ENCODE measurements at regions not wholly inside any gene's neighbourhood (a gene's known extent, or its start where the extent isn't known, plus 50 kb on each side); places are given as distances from the start of the nearest gene placed in this dataset.

DNA sequence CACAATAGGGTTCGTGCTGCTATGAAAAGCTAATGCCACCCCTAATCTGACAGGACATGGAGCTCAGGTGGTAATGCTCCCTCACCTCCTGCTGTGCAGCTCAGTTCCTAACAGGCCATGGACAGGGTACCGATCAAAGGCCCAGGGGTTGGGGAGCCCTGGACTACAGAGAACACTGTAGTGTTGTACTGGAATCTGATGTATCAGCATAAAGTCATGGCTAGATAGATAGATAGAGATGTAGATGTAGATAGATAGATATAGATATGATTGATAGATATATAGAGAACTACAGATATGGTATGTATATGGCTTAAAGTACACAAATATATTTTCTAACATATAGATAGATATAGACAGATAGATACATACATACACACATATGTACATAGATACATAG is 112.3 kb upstream of the MPPED2 start:
- Histone ChIP-seq H3K9me3 (no peaks in the 10 kb centered on the region), H3K9ac (no peak overlapping the region), H3K27me3 (ENCODE audit: insufficient read depth) (no peaks in the 10 kb centered on the region), H3K27ac (ENCODE audit: low read depth in 2 of 2, low read length in 1 of 2) (no peak overlapping the region), H3K9me2 (no peaks in the 10 kb centered on the region), H4K20me1 (ENCODE audit: insufficient read depth) (no peaks in the 10 kb centered on the region), H3F3A (replicated peaks; ENCODE audit: insufficient read depth) (no peaks in the 10 kb centered on the region), H3K36me3 (replicated peaks in 1 of 2; ENCODE audit: control insufficient read depth in 1 of 2, insufficient read depth in 2 of 2, low read length in 1 of 2) (no peaks in the 10 kb centered on the region), H3K4me2 (no peak overlapping the region), H3K4me1 (ENCODE audit: control insufficient read depth in 1 of 2, insufficient read depth in 2 of 2, low read depth in 1 of 2, low read length in 1 of 2) (peaks cover 0 to 2% of the 10 kb centered on the region in 2 experiments; a peak in 1 of 4 replicates), H3K79me2 (ENCODE audit: insufficient read depth) (no peaks in the 10 kb centered on the region), H3K4me3 (ENCODE audit: low read depth in 2 of 2, low read length in 1 of 2) (no peak overlapping the region), H2AFZ (ENCODE audit: low read depth) (no peak overlapping the region)
- CTCF ChIA-PET, result no interaction called here
- no peak for DNase-seq
- WGBS (ENCODE audit: low lambda C conversion rate), result 31% methylated on average over 1 of the region's 2 CpGs
- TF ChIP-seq FOSL2 (IDR thresholded peaks at IDR 0.05; ENCODE audit: borderline replicate concordance, low read depth) (no peak), MXI1 (IDR thresholded peaks at IDR 0.05; ENCODE audit: low read depth, low read length) (no peak), JUND (IDR thresholded peaks at IDR 0.05) (no peak), GABPA (IDR thresholded peaks at IDR 0.05; ENCODE audit: low read depth) (no peak), GATA2 (CRISPR knock-in tag; IDR thresholded peaks at IDR 0.05) (no peak), EZH2phosphoT487 (IDR thresholded peaks at IDR 0.05; ENCODE audit: borderline replicate concordance, low read depth) (no peak), FOXM1 (IDR thresholded peaks at IDR 0.05; ENCODE audit: low read depth) (no peak), ELF1 (IDR thresholded peaks at IDR 0.05) (no peak), EP300 (IDR thresholded peaks at IDR 0.05; ENCODE audit: borderline replicate concordance in 1 of 2, low read depth in 1 of 2, low read length in 1 of 2) (no peak), FOXJ3 (CRISPR knock-in tag; IDR thresholded peaks at IDR 0.05) (no peak), CHD2 (IDR thresholded peaks at IDR 0.05; ENCODE audit: low read length, partially characterized antibody) (no peak)
- TF ChIP-seq, protein P1, sequence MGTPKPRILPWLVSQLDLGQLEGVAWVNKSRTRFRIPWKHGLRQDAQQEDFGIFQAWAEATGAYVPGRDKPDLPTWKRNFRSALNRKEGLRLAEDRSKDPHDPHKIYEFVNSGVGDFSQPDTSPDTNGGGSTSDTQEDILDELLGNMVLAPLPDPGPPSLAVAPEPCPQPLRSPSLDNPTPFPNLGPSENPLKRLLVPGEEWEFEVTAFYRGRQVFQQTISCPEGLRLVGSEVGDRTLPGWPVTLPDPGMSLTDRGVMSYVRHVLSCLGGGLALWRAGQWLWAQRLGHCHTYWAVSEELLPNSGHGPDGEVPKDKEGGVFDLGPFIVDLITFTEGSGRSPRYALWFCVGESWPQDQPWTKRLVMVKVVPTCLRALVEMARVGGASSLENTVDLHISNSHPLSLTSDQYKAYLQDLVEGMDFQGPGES (IDR thresholded peaks at IDR 0.05; ENCODE audit: low read depth, low read length), result no peak
- POLR2A ChIA-PET, result no interaction called here

DNA sequence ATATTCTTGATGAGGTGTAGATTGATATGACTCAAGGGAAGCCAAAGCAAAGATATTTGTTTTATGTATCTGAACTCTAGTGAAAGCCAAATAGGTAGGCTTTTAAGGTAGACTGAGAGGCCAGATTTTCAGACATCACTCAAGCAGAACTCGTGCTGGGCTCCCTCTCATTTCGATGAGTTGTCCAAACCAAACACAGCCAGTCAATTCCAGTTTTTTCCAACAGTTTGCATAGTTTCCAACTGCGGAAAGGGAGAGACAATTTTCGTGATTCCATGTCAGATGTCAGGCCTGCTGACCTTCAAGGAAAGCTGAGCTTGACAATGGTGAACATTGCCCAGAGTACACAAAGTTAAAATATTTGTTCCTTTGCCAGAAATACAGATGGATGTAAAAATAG is 110.9 kb upstream of the MPPED2 start:
- ChIA-PET CTCF (no interaction called here), POLR2A (no interaction called here)
- DNase-seq, result no peak
- Histone ChIP-seq H4K20me1 (ENCODE audit: insufficient read depth) (no peaks in the 10 kb centered on the region), H3K9me3 (no peaks in the 10 kb centered on the region), H3K27me3 (ENCODE audit: insufficient read depth) (no peaks in the 10 kb centered on the region), H3K4me2 (no peak overlapping the region), H3F3A (replicated peaks; ENCODE audit: insufficient read depth) (no peaks in the 10 kb centered on the region), H3K4me3 (ENCODE audit: low read depth in 2 of 2, low read length in 1 of 2) (no peak overlapping the region), H3K4me1 (ENCODE audit: control insufficient read depth in 1 of 2, insufficient read depth in 2 of 2, low read depth in 1 of 2, low read length in 1 of 2) (no peaks in the 10 kb centered on the region), H3K79me2 (ENCODE audit: insufficient read depth) (no peaks in the 10 kb centered on the region), H3K9me2 (no peaks in the 10 kb centered on the region), H3K9ac (no peak overlapping the region), H2AFZ (ENCODE audit: low read depth) (no peak overlapping the region), H3K27ac (ENCODE audit: low read depth in 2 of 2, low read length in 1 of 2) (no peak overlapping the region), H3K36me3 (replicated peaks in 1 of 2; ENCODE audit: control insufficient read depth in 1 of 2, insufficient read depth in 2 of 2, low read length in 1 of 2) (no peaks in the 10 kb centered on the region)
- WGBS (ENCODE audit: low lambda C conversion rate), result 16% methylated on average over 4 of the region's 4 CpGs
- TF ChIP-seq YY1 (IDR thresholded peaks at IDR 0.05; ENCODE audit: low read depth), result no peak
- TF ChIP-seq GATA2 (CRISPR knock-in tag; IDR thresholded peaks at IDR 0.05), result no peak
- no peak for TF ChIP-seq RFX5 (IDR thresholded peaks at IDR 0.05; ENCODE audit: low read length)

Data from SK-N-SH (cell line).